OCI-LY1 (cell line): ENCODE measurements at regions not wholly inside any gene's neighbourhood (a gene's known extent, or its start where the extent isn't known, plus 50 kb on each side); places are given as distances from the start of the nearest gene placed in this dataset.

Source experiments
- H2AFZ ChIP-seq: fragments of 200-600 bp; sonication (generic), shearing (Covaris generic); 2 replicates; pipeline ENCODE4 v1.6.0; 2014; ENCODE audit warnings: antibody characterized with exemption, mild to moderate bottlenecking, low read length
- H3F3A ChIP-seq: fragments of 200-600 bp; sonication (generic), shearing (Covaris generic); 2 replicates; pipeline ENCODE4 v1.6.0; 2014; ENCODE audit warnings: mild to moderate bottlenecking, antibody characterized with exemption, low read length, moderate library complexity; ENCODE audit not compliant: insufficient read depth
- H3K27ac ChIP-seq: fragments of 200-600 bp; sonication (generic); 2 replicates; pipeline ENCODE4 v1.5.1; 2014; ENCODE audit warnings: low read length, mixed run types, mild to moderate bottlenecking, low read depth; ENCODE audit not compliant: poor library complexity, severe bottlenecking
- H3K27me3 ChIP-seq: fragments of 200-600 bp; sonication (generic); 2 replicates; pipeline ENCODE4 v1.6.0; 2014; ENCODE audit warnings: antibody characterized with exemption, mild to moderate bottlenecking, low read length, moderate library complexity; ENCODE audit not compliant: insufficient read depth
- H3K36me3 ChIP-seq: fragments of 200-600 bp; sonication (generic); 2 replicates; pipeline ENCODE4 v1.6.1; 2014; ENCODE audit warnings: mild to moderate bottlenecking, antibody characterized with exemption, low read length, moderate library complexity, mixed read lengths; ENCODE audit not compliant: insufficient read depth
- H3K4me1 ChIP-seq: fragments of 200-600 bp; sonication (generic); 2 replicates; pipeline ENCODE4 v1.5.1; 2014; ENCODE audit warnings: mild to moderate bottlenecking, low read length, moderate library complexity; ENCODE audit not compliant: insufficient read depth, severe bottlenecking
- H3K4me2 ChIP-seq: fragments of 200-600 bp; sonication (generic), shearing (Covaris generic); 2 replicates; pipeline ENCODE4 v1.6.1; 2014; ENCODE audit warnings: low read length
- H3K4me3 ChIP-seq: fragments of 200-600 bp; sonication (generic); 2 replicates; pipeline ENCODE4 v1.5.1; 2014; ENCODE audit warnings: low read length, low read depth, mild to moderate bottlenecking, mixed read lengths; ENCODE audit not compliant: poor library complexity, severe bottlenecking
- H3K79me2 ChIP-seq: fragments of 200-600 bp; shearing (Covaris generic); 2 replicates; pipeline ENCODE4 v1.6.1; 2016; ENCODE audit warnings: mixed run types, low read length, mixed read lengths; ENCODE audit not compliant: insufficient read depth
- H3K9ac ChIP-seq: fragments of 200-600 bp; sonication (generic), shearing (Covaris generic); 2 replicates; pipeline ENCODE4 v1.6.1; 2014; ENCODE audit warnings: mild to moderate bottlenecking, low read length, mixed read lengths
- H3K9me2 ChIP-seq: fragments of 200-600 bp; sonication (generic), shearing (Covaris generic); 2 replicates; pipeline ENCODE4 v1.6.1; 2014; ENCODE audit warnings: low read depth, mild to moderate bottlenecking, low read length, mixed read lengths
- H3K9me3 ChIP-seq: fragments of 200-600 bp; shearing (Covaris generic); 2 replicates; pipeline ENCODE4 v1.6.1; 2014; ENCODE audit warnings: low read length, mixed read lengths
- H4K20me1 ChIP-seq: fragments of 200-600 bp; sonication (generic), shearing (Covaris generic); 2 replicates; pipeline ENCODE4 v1.6.0; 2016; ENCODE audit warnings: mild to moderate bottlenecking, low read length; ENCODE audit not compliant: insufficient read depth
- EZH2 ChIP-seq: fragments of 200-600 bp; sonication (generic), shearing (Covaris generic); IDR thresholded peaks from 2 replicates; pipeline ENCODE4 v1.8.0; 2017; ENCODE audit warnings: borderline replicate concordance, mixed run types, mild to moderate bottlenecking, antibody characterized with exemption, low read length, moderate library complexity, mixed read lengths
- TF ChIP-seq, protein P1 (sequence below): fragments of 200-600 bp; sonication (generic), shearing (Covaris generic); IDR thresholded peaks from 2 replicates; pipeline ENCODE4 v1.5.1; 2017; ENCODE audit warnings: mild to moderate bottlenecking, antibody characterized with exemption, low read length, moderate library complexity, mixed read lengths

DNA sequence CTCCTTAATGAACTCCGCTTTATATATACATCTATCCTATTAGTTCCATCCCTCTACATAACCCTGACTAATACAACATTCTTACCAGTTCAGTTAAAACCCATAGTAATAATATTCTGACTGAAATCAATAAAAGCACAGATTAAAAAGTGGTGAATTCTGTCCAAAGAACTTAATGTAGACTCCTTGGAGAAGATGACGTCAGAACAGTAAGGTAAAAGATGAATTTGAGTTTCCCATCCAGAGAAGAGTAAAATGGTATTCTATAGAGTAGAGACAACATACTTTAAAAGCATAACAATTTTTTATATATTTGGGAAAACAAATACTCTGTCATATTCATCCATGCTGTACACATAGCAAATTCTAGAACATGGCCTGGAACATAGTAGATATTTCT is 418.0 kb upstream of the SYT1 start:
- Histone ChIP-seq H3K9ac (no peak overlapping the region), H3K9me2 (no peaks in the 10 kb centered on the region), H3K27me3 (no peaks in the 10 kb centered on the region), H3K36me3 (no peaks in the 10 kb centered on the region), H3K9me3 (no peaks in the 10 kb centered on the region), H3K79me2 (no peaks in the 10 kb centered on the region), H3K4me1 (no peaks in the 10 kb centered on the region), H3K4me2 (no peak overlapping the region), H2AFZ (no peak overlapping the region), H3K27ac (no peak overlapping the region), H4K20me1 (no peaks in the 10 kb centered on the region), H3F3A (no peaks in the 10 kb centered on the region), H3K4me3 (no peak overlapping the region)
- no peak for TF ChIP-seq EZH2
- TF ChIP-seq, protein P1, sequence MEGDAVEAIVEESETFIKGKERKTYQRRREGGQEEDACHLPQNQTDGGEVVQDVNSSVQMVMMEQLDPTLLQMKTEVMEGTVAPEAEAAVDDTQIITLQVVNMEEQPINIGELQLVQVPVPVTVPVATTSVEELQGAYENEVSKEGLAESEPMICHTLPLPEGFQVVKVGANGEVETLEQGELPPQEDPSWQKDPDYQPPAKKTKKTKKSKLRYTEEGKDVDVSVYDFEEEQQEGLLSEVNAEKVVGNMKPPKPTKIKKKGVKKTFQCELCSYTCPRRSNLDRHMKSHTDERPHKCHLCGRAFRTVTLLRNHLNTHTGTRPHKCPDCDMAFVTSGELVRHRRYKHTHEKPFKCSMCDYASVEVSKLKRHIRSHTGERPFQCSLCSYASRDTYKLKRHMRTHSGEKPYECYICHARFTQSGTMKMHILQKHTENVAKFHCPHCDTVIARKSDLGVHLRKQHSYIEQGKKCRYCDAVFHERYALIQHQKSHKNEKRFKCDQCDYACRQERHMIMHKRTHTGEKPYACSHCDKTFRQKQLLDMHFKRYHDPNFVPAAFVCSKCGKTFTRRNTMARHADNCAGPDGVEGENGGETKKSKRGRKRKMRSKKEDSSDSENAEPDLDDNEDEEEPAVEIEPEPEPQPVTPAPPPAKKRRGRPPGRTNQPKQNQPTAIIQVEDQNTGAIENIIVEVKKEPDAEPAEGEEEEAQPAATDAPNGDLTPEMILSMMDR, result no peak

DNA sequence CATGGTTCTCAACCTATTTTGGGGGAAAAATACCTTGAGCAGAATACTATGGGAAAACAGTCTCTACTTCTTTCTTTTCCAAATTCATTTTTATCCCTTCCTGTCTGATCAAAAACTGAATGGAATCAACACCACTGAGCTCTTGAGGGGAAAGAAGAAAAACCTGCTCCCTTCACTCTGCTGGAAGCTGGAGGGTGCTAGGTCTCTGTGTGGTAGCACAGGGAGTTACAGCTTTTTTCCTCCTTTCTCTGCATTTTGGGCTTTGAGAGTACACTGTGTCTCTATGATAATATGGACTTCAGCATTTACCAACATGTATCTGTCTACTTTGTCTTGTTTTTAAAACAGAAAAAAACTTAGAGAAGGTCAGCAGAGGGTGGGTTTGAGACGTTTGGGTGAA is 417.2 kb upstream of the SYT1 start:
- Histone ChIP-seq H3K9ac (no peak overlapping the region), H4K20me1 (no peaks in the 10 kb centered on the region), H3K36me3 (no peaks in the 10 kb centered on the region), H3K79me2 (no peaks in the 10 kb centered on the region), H3K4me2 (no peak overlapping the region), H3K9me3 (no peaks in the 10 kb centered on the region), H2AFZ (no peak overlapping the region), H3K4me3 (no peak overlapping the region), H3K9me2 (no peaks in the 10 kb centered on the region), H3K27me3 (no peaks in the 10 kb centered on the region), H3K27ac (no peak overlapping the region), H3F3A (no peaks in the 10 kb centered on the region), H3K4me1 (no peaks in the 10 kb centered on the region)
- TF ChIP-seq EZH2, result no peak
- TF ChIP-seq, protein P1, result no peak

DNA sequence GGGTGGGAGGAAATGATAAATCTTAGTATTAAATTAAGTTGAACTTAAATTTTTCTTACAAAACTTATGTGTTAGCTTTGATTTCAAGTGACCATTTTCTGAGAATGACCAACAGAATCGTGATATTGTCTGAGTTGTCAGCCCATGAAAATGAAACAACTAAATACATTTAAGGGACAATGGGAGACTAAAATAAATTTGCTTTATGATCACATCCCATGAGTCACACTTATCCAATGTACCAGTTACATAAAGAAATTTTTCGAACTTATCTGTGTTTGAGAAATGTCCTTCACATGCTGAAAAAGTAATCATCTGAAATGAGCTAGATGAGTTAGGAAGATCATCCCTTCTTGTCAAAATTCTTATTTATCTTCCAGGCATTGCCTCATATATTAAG is 415.9 kb upstream of the SYT1 start:
- H4K20me1 ChIP-seq, result no peaks in the 10 kb centered on the region
- no peak overlapping the region for H3K4me3 ChIP-seq
- H3K4me2 ChIP-seq, result no peak overlapping the region
- no peak overlapping the region for H3K9ac ChIP-seq
- no peak overlapping the region for H3K27ac ChIP-seq
- H3K79me2 ChIP-seq, result no peaks in the 10 kb centered on the region
- no peak overlapping the region for H2AFZ ChIP-seq
- H3K27me3 ChIP-seq, result no peaks in the 10 kb centered on the region
- H3K4me1 ChIP-seq, result no peaks in the 10 kb centered on the region
- no peaks in the 10 kb centered on the region for H3K9me3 ChIP-seq
- H3F3A ChIP-seq, result no peaks in the 10 kb centered on the region
- TF ChIP-seq EZH2, result no peak
- TF ChIP-seq, protein P1, result no peak
- no peaks in the 10 kb centered on the region for H3K9me2 ChIP-seq
- no peaks in the 10 kb centered on the region for H3K36me3 ChIP-seq
